HG03159 (cell line): ENCODE measurements at regions not wholly inside any gene's neighbourhood (a gene's known extent, or its start where the extent isn't known, plus 50 kb on each side); places are given as distances from the start of the nearest gene placed in this dataset.
A peak's percentile ranks its signal among the peaks of the same experiment; 100 is the strongest.

Experiments
- ATAC-seq: cut with Tn5 transposase; IDR thresholded peaks from one replicate; pipeline ENCODE4 v1.9.1; 2021; ENCODE audit warnings: mild to moderate bottlenecking, moderate library complexity; ENCODE audit not compliant: unreplicated experiment

GRCh38 chr3:184659797-184660301 lies 52.0 kb downstream of the MAGEF1 start:
- no peak for ATAC-seq

GRCh38 chr3:184658223-184658928 lies 53.5 kb downstream of the MAGEF1 start:
- ATAC-seq: no peak

DNA sequence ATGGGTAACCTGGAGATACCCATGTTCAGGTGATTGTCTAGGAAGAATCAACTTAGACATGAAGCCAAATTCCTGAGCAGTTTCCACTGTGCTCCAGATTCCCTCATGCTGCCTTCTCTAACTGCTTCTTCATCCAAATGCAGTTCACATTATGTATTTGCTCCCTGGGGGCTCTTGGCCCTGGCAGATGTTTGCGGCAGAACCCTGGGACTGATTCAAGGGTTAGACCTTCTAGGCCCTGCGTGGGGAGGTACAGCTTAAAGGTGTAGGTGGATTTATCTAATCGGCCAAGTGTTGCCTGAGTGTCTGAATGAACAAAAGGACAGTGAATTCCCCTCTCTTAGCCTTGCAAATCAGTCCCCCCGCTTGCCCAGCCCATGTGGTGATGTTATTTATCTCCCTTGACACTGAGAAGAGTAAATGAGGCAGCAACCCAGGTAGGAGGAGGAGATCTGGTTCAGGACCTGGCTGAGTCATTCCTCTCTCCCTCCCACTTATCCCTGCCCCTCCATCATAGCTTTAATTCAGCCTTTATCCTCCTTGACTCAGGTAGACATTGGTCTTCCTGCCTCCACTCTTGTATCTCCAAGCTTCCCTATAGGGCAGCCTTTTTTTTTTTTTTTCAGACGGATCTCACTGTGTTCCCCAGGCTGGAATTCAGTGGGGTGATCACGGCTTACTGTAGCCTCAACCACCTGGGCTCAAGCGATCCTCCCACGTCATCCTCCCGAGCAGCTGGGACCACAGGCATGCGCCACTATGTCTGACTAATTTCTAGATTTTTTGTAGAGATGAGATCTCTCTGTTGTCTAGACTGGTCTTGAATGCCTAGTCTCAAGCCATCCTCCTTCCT lies 54.8 kb downstream of the MAGEF1 start:
- peak; percentile 72 for ATAC-seq

DNA sequence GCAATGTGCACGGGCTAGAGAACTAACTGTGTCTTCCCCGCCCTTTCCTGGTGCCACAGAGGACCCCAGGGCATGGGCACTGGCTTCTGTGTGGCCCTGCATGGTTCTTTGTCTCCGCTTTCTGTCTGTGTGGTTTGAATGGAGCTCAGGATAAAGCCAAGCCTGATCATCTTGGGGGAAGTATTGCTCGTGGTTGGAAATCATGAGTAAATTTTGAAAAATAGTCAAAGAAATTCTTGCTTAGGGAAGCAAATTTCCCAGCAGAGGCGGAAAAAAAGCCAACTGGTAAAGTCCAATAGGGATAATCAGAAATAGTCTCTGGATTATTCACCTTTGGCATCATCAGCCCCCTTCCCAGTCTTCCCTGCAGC lies 55.4 kb downstream of the MAGEF1 start:
- no peak for ATAC-seq

- ATAC-seq: no peak
These were observed 56.3 kb downstream of the MAGEF1 start for GRCh38 chr3:184655597-184655996.

GRCh38 chr3:184654375-184654774 lies 57.5 kb downstream of the MAGEF1 start:
- ATAC-seq: no peak

DNA sequence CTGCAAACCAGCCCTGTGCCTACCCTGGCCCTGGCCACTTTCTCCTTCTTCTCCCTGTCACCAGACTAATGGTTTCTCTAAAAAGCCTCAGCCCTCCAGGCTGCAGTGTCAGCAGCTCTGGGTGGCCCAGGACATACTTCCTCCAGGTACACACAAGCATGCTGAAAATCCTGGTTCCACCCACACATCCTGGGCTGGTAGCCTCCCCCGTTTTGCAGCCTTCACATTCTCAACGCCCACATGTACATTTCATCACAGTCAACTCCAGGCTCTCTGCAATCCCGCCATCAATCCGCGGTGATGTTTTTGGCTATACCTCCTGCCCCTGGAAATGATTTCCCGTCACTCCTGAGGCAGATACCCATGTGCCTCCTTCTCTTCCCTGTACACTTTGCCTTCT lies 59.4 kb downstream of the MAGEF1 start:
- ATAC-seq: no peak

DNA sequence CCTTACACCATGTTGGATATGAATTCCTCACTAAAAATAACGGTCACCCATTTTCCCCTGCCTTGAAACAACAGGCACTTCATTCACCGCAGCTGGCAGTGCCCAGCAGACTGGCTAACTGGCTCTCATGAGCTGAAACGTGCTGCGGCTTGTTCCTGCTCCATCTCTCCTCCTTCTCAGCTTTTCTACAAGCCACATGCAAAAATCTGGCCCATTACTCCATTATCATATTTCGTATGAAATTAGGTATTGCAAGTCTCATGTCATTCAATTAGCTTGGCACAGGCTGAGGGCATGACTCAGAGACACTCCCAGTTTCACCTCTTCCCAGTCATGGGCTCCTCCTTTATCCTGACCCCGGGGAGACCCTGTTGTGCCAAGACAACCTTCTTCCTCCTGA lies 60.0 kb downstream of the MAGEF1 start:
- ATAC-seq: no peak

DNA sequence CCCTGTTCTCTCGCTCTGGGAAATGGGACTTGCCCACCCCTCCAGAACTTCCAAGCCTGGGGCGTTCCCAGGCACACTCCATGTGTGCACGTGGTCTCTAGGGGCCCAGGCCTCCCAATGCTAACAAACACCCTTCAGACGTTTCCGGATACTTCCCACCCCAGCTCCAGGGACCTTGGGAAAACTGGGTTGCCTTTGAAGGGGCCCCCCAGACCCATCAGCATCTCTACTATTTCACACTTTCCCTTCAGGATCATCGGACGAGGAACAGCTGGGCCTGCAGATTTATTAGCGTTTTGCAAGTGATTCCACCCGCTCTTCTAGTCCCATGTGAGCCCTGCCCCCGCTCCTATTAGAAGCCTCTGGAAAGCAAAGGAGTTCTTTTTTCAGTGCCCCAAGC lies 63.2 kb downstream of the MAGEF1 start:
- ATAC-seq: no peak

DNA sequence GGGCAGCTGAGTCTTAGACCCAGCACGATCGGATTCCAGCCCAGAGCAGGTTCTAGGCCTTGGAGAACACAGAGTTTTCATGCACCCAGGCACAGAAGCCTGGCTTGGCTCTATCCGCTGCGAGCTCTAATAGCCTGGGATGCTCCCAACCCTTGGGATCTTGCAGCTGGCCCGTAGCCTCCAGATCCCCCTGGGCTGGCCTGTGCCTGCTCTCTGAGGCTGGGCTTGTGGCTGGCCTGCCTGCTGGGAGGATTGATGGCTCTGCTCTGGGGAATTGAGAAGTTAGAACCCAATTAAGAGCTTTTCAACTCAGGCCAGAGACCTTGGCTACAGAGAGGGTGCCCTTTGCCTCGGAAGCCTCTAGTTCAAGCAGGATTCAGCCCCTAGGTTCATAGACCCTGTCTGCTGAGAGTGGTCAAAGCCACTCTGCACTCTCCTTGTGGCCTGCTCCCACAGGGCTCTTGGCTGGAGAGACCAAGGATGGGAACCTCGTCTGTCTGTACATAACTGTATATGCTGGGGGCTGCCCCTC lies 64.4 kb downstream of the MAGEF1 start:
- no peak for ATAC-seq

- ATAC-seq: no peak
These were observed 66.5 kb downstream of the MAGEF1 start for GRCh38 chr3:184645336-184645735.

DNA sequence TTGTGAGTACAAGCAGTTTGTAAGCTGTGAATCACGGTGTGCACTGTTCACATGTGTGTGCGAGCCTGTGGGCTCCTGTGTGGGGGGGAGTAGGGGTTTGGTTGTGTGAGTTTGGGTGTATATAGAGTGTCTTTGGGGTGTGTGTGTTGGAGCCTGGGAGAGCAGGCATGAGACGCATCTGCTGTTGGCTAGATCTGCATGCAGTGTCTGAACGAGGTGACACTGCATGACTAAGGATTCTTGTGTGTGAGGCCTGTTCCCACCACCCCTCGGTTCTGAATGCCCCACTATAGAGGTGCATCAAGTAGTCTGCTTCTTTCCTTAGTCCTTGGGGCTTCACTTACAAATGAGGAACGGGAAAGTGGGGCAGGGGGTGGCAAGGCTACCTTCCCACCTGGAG lies 68.4 kb downstream of the MAGEF1 start:
- ATAC-seq: no peak

DNA sequence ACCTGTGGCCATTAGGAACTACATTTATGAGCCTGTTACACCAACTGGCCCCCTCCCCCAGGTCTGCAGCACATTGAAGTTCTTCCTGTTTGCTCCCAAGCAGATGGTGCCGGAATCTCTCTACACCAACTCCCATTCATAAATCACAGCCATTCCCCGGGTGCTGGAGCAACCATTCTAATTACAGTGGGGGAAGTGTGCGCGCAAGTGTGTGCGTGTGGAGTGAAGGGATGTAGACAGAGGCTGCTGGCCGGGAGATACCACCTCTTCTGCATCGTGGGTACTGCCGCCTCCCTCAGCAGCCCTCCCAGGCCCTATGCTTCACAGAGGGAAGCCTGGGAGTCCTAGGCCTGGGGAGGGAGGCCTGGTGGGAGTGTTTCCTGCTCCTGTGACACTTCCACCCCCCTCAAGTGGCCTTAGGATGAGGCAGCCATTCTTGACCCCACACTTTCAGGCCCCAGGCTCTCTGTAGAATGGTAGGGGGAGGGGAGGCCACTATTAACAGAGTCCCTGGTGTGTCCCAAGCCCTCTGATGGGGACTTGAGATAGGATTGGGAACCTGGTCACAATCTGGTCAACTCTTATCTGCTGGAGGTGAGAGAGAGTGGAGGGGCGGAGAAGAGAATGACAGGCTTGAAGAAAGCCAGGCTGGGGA lies 69.1 kb downstream of the MAGEF1 start:
- ATAC-seq: no peak

DNA sequence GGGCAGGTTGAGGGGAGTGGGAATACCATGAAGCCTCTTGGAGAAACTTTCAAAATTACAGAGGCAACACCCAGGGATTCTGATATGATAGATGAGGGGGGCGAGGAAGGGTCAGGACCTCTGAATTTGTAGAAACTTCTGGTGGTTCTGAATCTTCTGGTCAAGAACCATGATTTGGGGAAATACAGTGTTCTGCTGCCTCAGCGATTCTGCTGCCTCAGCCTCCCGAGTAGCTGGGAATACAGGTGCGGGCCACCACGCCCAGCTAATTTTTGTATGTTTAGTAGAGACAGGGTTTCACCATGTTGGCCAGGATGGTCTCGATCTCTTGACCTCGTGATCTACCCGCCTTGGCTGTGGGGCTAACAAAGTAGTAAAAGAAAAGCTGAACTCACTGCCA lies 70.4 kb downstream of the MAGEF1 start:
- ATAC-seq: no peak

- no peak for ATAC-seq
These were observed 72.5 kb downstream of the MAGEF1 start for GRCh38 chr3:184639351-184639750.

DNA sequence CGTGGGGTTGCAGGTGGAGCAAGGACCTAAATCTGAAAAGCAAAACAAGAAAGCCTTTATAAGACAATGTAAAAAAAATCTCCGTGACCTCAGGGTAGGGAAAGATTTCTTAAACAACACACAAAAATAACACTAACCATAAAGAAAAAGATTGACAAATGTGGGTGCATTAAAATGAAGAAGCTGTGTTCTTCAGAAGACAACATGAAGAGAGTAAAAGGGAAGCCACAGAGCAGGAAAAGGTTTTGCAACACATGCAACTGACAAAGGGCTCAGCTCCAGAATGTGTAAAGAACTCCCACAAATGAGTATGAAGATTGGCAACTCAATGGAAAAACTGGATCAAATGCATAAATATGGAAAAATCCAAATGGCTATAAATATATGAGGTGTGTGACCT lies 74.2 kb downstream of the MAGEF1 start:
- ATAC-seq: no peak

GRCh38 chr3:184636741-184637316 lies 75.0 kb downstream of the MAGEF1 start:
- no peak for ATAC-seq

DNA sequence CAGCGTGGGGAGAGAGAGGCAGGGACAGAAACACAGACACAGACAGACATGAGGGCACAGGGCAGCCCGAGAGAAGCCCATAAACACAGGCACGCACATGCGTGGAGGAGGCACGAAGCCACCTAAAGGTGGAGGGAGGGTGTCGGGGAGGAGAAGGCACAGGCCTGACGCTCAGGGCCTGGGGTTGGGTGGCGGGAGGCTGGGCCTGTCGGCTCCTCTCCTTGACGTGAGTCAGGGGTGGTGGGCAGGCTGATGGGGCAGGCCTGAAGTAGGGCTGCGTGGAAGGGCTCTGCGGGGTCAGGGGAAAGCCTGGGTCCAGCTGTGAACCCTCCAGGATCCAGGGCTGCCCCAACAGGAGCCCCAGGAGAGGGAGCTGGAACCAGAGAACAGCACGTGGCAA lies 74.2 kb downstream of the EPHB3 start:
- ATAC-seq: no peak

GRCh38 chr3:184635126-184635525 lies 73.5 kb downstream of the EPHB3 start:
- no peak for ATAC-seq

GRCh38 chr3:184633237-184633579 lies 71.6 kb downstream of the EPHB3 start:
- no peak for ATAC-seq

GRCh38 chr3:184632551-184633236 lies 71.1 kb downstream of the EPHB3 start:
- ATAC-seq: no peak
